ENCODE measurements at regions not wholly inside any gene's neighbourhood (a gene's known extent, or its start where the extent isn't known, plus 50 kb on each side); places are given as distances from the start of the nearest gene placed in this dataset.

DNA sequence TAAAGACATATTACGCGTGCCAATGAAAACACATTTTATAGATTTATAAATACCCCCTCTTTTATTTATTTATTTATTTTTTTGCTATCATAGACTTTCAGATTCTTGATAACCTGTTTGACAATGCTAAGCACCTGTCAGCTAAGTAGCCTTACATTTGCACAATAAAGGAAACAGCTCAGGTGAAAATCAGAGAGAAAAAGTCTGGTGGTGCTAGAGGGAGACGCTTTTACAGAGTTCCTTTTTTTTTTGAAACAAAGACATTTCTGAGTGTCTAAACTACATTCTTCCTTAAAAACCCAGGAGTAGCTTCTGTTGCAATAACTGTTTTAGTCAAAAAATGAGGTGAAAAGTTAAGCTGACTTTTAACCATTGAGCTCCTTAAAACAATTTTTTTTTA is 1611.6 kb downstream of the NCAM2 start:
- Histone ChIP-seq H3K27me3 (ENCODE audit: control insufficient read depth, insufficient read depth, low read length) (no peaks in the 10 kb centered on the region), H3K4me1 (ENCODE audit: control insufficient read depth, insufficient read depth, low read length) (no peaks in the 10 kb centered on the region), H3K36me3 (ENCODE audit: control insufficient read depth, insufficient read depth, low read length) (no peaks in the 10 kb centered on the region), H3K4me3 (ENCODE audit: low read length) (no peak overlapping the region), H3K9me3 (ENCODE audit: control insufficient read depth, insufficient read depth, low read length) (no peaks in the 10 kb centered on the region), H3K27ac (ENCODE audit: low read length) (no peak overlapping the region)
- Mint-ChIP-seq H3K4me3 (no peak overlapping the region), H3K4me1 (no peaks in the 10 kb centered on the region), H3K36me3 (no peaks in the 10 kb centered on the region), H3K27me3 (ENCODE audit: low read depth in 2 of 2) (no peaks in the 10 kb centered on the region), H3K27ac (no peak overlapping the region), H3K9me3 (peaks cover 3 to 11% of the 10 kb centered on the region in 2 donors)
- DNase-seq = no peak
- TF ChIP-seq, protein P1, sequence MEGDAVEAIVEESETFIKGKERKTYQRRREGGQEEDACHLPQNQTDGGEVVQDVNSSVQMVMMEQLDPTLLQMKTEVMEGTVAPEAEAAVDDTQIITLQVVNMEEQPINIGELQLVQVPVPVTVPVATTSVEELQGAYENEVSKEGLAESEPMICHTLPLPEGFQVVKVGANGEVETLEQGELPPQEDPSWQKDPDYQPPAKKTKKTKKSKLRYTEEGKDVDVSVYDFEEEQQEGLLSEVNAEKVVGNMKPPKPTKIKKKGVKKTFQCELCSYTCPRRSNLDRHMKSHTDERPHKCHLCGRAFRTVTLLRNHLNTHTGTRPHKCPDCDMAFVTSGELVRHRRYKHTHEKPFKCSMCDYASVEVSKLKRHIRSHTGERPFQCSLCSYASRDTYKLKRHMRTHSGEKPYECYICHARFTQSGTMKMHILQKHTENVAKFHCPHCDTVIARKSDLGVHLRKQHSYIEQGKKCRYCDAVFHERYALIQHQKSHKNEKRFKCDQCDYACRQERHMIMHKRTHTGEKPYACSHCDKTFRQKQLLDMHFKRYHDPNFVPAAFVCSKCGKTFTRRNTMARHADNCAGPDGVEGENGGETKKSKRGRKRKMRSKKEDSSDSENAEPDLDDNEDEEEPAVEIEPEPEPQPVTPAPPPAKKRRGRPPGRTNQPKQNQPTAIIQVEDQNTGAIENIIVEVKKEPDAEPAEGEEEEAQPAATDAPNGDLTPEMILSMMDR (IDR thresholded peaks at IDR 0.05) = no peak
- intact Hi-C loops (cut with micrococcal nuclease) = no loop called here
- WGBS (ENCODE audit: insufficient coverage) = 87% methylated on average over 3 of the region's 3 CpGs
- ATAC-seq = no peak

DNA sequence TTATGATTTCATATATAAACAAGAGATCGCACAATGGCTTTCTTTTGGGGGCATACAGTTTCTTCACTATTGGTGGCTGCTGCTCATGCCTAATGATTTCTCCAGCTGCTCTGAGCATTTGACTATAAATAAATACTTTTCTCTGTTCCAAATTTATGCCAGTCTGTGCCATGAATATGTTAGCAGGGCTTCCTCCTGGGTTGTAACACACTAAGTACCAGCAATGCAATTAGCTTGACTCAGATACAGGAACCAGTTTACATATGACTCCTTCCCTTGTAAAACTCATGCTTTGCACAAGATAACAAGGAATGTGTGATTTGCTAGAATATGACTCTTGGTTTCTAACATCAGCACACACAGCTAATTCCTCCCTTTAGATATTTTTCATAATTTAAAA is 1629.7 kb downstream of the NCAM2 start:
- no peak for ATAC-seq
- WGBS (ENCODE audit: insufficient coverage) = 89% methylated on average over 1 of the region's 1 CpG
- H3K4me3 ChIP-seq (ENCODE audit: low read length) = no peak overlapping the region

DNA sequence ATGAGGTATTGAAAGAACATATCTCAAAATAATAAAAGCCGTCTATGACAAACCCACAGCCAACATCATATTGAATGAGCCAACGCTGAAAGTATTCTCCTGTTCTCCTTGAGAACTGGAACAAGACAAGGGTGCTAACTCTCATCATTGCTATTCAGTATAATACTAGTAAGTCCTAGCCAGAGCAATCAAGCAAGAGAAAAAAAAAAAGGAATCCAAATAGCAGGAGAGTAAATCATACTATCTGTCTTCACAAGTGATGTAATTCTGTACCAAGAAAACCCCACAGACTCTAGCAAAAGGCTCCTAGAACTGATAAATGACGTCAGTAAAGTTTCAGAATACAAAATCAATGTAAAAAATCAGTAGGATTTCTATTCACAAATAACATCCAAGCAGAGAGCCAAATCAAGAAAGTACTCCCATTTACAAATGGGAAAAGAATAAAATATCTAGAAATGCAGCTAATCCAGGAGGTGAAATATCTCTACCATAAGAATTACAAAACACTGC is 1632.8 kb downstream of the NCAM2 start:
- Mint-ChIP-seq H3K27ac (no peak overlapping the region), H3K4me1 (no peaks in the 10 kb centered on the region), H3K27me3 (ENCODE audit: low read depth in 2 of 2) (no peaks in the 10 kb centered on the region), H3K9me3 (peaks cover 0 to 8% of the 10 kb centered on the region in 2 donors), H3K36me3 (no peaks in the 10 kb centered on the region), H3K4me3 (no peak overlapping the region)
- Histone ChIP-seq H3K27ac (ENCODE audit: low read length) (no peak overlapping the region), H3K4me3 (ENCODE audit: low read length) (no peak overlapping the region), H3K36me3 (ENCODE audit: control insufficient read depth, insufficient read depth, low read length) (no peaks in the 10 kb centered on the region), H3K4me1 (ENCODE audit: control insufficient read depth, insufficient read depth, low read length) (no peaks in the 10 kb centered on the region), H3K9me3 (ENCODE audit: control insufficient read depth, insufficient read depth, low read length) (no peaks in the 10 kb centered on the region), H3K27me3 (ENCODE audit: control insufficient read depth, insufficient read depth, low read length) (no peaks in the 10 kb centered on the region)
- TF ChIP-seq, protein P1 (IDR thresholded peaks at IDR 0.05) = no peak
- WGBS (ENCODE audit: insufficient coverage) = 100% methylated on average over 2 of the region's 3 CpGs
- DNase-seq (no peak), ATAC-seq (no peak)
- intact Hi-C loops (cut with micrococcal nuclease) = no loop called here

More for the DNA sequence above, 1629.7 kb downstream of the NCAM2 start:
- intact Hi-C loops (cut with micrococcal nuclease) = no loop called here
- no peaks in the 10 kb centered on the region for H3K4me1 Mint-ChIP-seq
- TF ChIP-seq, protein P1 (IDR thresholded peaks at IDR 0.05) = no peak
- H3K36me3 Mint-ChIP-seq = no peaks in the 10 kb centered on the region
- DNase-seq = no peak
- peaks cover 5 to 13% of the 10 kb centered on the region in 2 donors for H3K9me3 Mint-ChIP-seq
- Histone ChIP-seq H3K36me3 (ENCODE audit: control insufficient read depth, insufficient read depth, low read length) (no peaks in the 10 kb centered on the region), H3K4me1 (ENCODE audit: control insufficient read depth, insufficient read depth, low read length) (no peaks in the 10 kb centered on the region), H3K27me3 (ENCODE audit: control insufficient read depth, insufficient read depth, low read length) (no peaks in the 10 kb centered on the region), H3K9me3 (ENCODE audit: control insufficient read depth, insufficient read depth, low read length) (no peaks in the 10 kb centered on the region), H3K27ac (ENCODE audit: low read length) (no peak overlapping the region)
- no peak overlapping the region for H3K4me3 Mint-ChIP-seq
- H3K27me3 Mint-ChIP-seq (ENCODE audit: low read depth in 2 of 2) = no peaks in the 10 kb centered on the region
- no peak overlapping the region for H3K27ac Mint-ChIP-seq

GRCh38 chr21:22632176-22632575 is 1634.0 kb downstream of the NCAM2 start:
- Histone ChIP-seq H3K27ac (ENCODE audit: low read length) (no peak overlapping the region), H3K4me1 (ENCODE audit: control insufficient read depth, insufficient read depth, low read length) (no peaks in the 10 kb centered on the region), H3K4me3 (ENCODE audit: low read length) (no peak overlapping the region), H3K9me3 (ENCODE audit: control insufficient read depth, insufficient read depth, low read length) (no peaks in the 10 kb centered on the region), H3K36me3 (ENCODE audit: control insufficient read depth, insufficient read depth, low read length) (no peaks in the 10 kb centered on the region), H3K27me3 (ENCODE audit: control insufficient read depth, insufficient read depth, low read length) (no peaks in the 10 kb centered on the region)
- TF ChIP-seq, protein P1 (IDR thresholded peaks at IDR 0.05) = no peak
- DNase-seq (no peak), ATAC-seq (no peak)
- Mint-ChIP-seq H3K4me1 (no peaks in the 10 kb centered on the region), H3K27ac (no peak overlapping the region), H3K27me3 (ENCODE audit: low read depth in 2 of 2) (no peaks in the 10 kb centered on the region), H3K4me3 (no peak overlapping the region), H3K36me3 (no peaks in the 10 kb centered on the region), H3K9me3 (peaks cover 3 to 11% of the 10 kb centered on the region in 2 donors)
- intact Hi-C loops (cut with micrococcal nuclease) = no loop called here
- 0% methylated on average over 1 of the region's 1 CpG for WGBS (ENCODE audit: insufficient coverage)

Measured in natural killer cell (primary cell).